ENCODE measurements at regions not wholly inside any gene's neighbourhood (a gene's known extent, or its start where the extent isn't known, plus 50 kb on each side); places are given as distances from the start of the nearest gene placed in this dataset.

GRCh38 chr5:178786417-178786816 is 56.0 kb upstream of the ZNF354A start:
- Histone ChIP-seq H3K27ac (replicated peaks) (no peak overlapping the region), H3K4me3 (replicated peaks; ENCODE audit: insufficient read depth, low read length) (no peak overlapping the region), H3K27me3 (ENCODE audit: insufficient read depth, poor library complexity, severe bottlenecking) (no peaks in the 10 kb centered on the region)
- TF ChIP-seq, protein P1, sequence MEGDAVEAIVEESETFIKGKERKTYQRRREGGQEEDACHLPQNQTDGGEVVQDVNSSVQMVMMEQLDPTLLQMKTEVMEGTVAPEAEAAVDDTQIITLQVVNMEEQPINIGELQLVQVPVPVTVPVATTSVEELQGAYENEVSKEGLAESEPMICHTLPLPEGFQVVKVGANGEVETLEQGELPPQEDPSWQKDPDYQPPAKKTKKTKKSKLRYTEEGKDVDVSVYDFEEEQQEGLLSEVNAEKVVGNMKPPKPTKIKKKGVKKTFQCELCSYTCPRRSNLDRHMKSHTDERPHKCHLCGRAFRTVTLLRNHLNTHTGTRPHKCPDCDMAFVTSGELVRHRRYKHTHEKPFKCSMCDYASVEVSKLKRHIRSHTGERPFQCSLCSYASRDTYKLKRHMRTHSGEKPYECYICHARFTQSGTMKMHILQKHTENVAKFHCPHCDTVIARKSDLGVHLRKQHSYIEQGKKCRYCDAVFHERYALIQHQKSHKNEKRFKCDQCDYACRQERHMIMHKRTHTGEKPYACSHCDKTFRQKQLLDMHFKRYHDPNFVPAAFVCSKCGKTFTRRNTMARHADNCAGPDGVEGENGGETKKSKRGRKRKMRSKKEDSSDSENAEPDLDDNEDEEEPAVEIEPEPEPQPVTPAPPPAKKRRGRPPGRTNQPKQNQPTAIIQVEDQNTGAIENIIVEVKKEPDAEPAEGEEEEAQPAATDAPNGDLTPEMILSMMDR (IDR thresholded peaks at IDR 0.05; ENCODE audit: insufficient read depth, low read length) = no peak
- TF ChIP-seq POLR2AphosphoS5 (IDR thresholded peaks at IDR 0.05; ENCODE audit: low read depth) (no peak), SPI1 (IDR thresholded peaks at IDR 0.05; ENCODE audit: borderline replicate concordance, low read depth) (no peak), REST (IDR thresholded peaks at IDR 0.05; ENCODE audit: insufficient replicate concordance, low read depth) (no peak), GABPA (IDR thresholded peaks at IDR 0.05; ENCODE audit: low read depth) (no peak)
- DNase-seq (ENCODE audit: low read depth in 1 of 2, low spot score in 1 of 2) = no peak

DNA sequence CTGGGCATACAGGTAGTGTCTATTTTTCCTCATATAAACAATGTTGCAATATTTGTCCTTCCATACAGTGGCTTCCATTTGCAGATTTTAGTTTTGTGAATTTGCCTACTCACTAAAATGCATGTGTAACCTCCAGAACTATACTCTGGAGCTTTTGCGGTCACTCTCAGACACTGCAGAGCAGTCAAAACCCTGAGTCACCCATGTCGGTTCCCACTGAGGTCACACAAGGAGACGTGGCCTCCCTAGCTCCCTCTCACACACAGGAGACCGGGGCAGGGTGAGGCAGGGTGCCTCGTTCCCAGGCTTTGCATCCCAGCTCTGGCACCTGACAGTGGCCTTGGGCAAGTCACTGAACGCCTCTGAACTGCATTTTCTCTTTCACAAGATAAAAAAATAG is 55.5 kb upstream of the ZNF354A start:
- DNase-seq (ENCODE audit: low read depth in 1 of 2, low spot score in 1 of 2) = no peak
- Histone ChIP-seq H3K27ac (replicated peaks) (no peak overlapping the region), H3K4me3 (replicated peaks; ENCODE audit: insufficient read depth, low read length) (no peak overlapping the region), H3K27me3 (ENCODE audit: insufficient read depth, poor library complexity, severe bottlenecking) (no peaks in the 10 kb centered on the region)
- TF ChIP-seq, protein P1 (IDR thresholded peaks at IDR 0.05; ENCODE audit: insufficient read depth, low read length) = no peak
- no peak for TF ChIP-seq REST (IDR thresholded peaks at IDR 0.05; ENCODE audit: insufficient replicate concordance, low read depth)
- TF ChIP-seq POLR2AphosphoS5 (IDR thresholded peaks at IDR 0.05; ENCODE audit: low read depth) = no peak
- TF ChIP-seq SPI1 (IDR thresholded peaks at IDR 0.05; ENCODE audit: borderline replicate concordance, low read depth) = no peak

- no peaks in the 10 kb centered on the region for H3K27me3 ChIP-seq (ENCODE audit: insufficient read depth, poor library complexity, severe bottlenecking)
- no peak for DNase-seq (ENCODE audit: low read depth in 1 of 2, low spot score in 1 of 2)
- no peak overlapping the region for H3K27ac ChIP-seq (replicated peaks)
- no peak overlapping the region for H3K4me3 ChIP-seq (replicated peaks; ENCODE audit: insufficient read depth, low read length)
- TF ChIP-seq REST (IDR thresholded peaks at IDR 0.05; ENCODE audit: insufficient replicate concordance, low read depth) (no peak), SPI1 (IDR thresholded peaks at IDR 0.05; ENCODE audit: borderline replicate concordance, low read depth) (no peak), POLR2AphosphoS5 (IDR thresholded peaks at IDR 0.05; ENCODE audit: low read depth) (no peak), GABPA (IDR thresholded peaks at IDR 0.05; ENCODE audit: low read depth) (no peak)
- TF ChIP-seq, protein P1 (IDR thresholded peaks at IDR 0.05; ENCODE audit: insufficient read depth, low read length) = no peak
Measured at GRCh38 chr5:178784391-178784790, 53.9 kb upstream of the ZNF354A start.

Data from HL-60 (cell line).